ENCODE measurements at regions not wholly inside any gene's neighbourhood (a gene's known extent, or its start where the extent isn't known, plus 50 kb on each side); places are given as distances from the start of the nearest gene placed in this dataset.

- no peak overlapping the region for H3K27ac ChIP-seq
- no peak for TF ChIP-seq POLR2A (IDR thresholded peaks at IDR 0.05)
- TF ChIP-seq EP300 (IDR thresholded peaks at IDR 0.05), result no peak
- no peak for TF ChIP-seq CTCF (IDR thresholded peaks at IDR 0.05)
- H3K4me1 ChIP-seq, result no peaks in the 10 kb centered on the region
- H3K4me3 ChIP-seq, result no peak overlapping the region
- H3K27me3 ChIP-seq, result no peaks in the 10 kb centered on the region
- 83 to 91% methylated on average over 9 of the region's 9 CpGs for WGBS, 2 donors
- H3K36me3 ChIP-seq, result no peaks in the 10 kb centered on the region
- DNase-seq (ENCODE audit: low spot score in 2 of 2), result no peak
- peaks cover 0 to 6% (median 0%) of the 10 kb centered on the region in 4 donors for H3K9me3 ChIP-seq
These were observed 156.3 kb upstream of the C1orf174 start for GRCh38 chr1:4056422-4056821.

- no peaks in the 10 kb centered on the region for H3K27me3 ChIP-seq
- no peak for DNase-seq (ENCODE audit: low spot score in 2 of 2)
These were observed 156.9 kb upstream of the C1orf174 start for GRCh38 chr1:4056989-4057388.

GRCh38 chr1:4057603-4058002 is 157.5 kb upstream of the C1orf174 start:
- Histone ChIP-seq H3K27ac (no peak overlapping the region), H3K27me3 (no peaks in the 10 kb centered on the region), H3K4me1 (no peaks in the 10 kb centered on the region), H3K4me3 (no peak overlapping the region), H3K36me3 (no peaks in the 10 kb centered on the region), H3K9me3 (peaks cover 0 to 6% (median 0%) of the 10 kb centered on the region in 4 donors)
- TF ChIP-seq EP300 (IDR thresholded peaks at IDR 0.05) (no peak), POLR2A (IDR thresholded peaks at IDR 0.05) (no peak), CTCF (IDR thresholded peaks at IDR 0.05) (no peak)
- WGBS, 2 donors, result 80 to 82% methylated on average over 11 of the region's 11 CpGs
- no peak for DNase-seq (ENCODE audit: low spot score in 2 of 2)

More at GRCh38 chr1:4056989-4057388, 156.9 kb upstream of the C1orf174 start:
- no peak for TF ChIP-seq EP300 (IDR thresholded peaks at IDR 0.05)
- no peak for TF ChIP-seq CTCF (IDR thresholded peaks at IDR 0.05)
- no peak for TF ChIP-seq POLR2A (IDR thresholded peaks at IDR 0.05)
- H3K4me1 ChIP-seq, result no peaks in the 10 kb centered on the region
- WGBS, 2 donors, result 85 to 87% methylated on average over 7 of the region's 7 CpGs
- H3K36me3 ChIP-seq, result no peaks in the 10 kb centered on the region
- H3K27ac ChIP-seq, result no peak overlapping the region
- H3K9me3 ChIP-seq, result peaks cover 0 to 6% (median 0%) of the 10 kb centered on the region in 4 donors
- no peak overlapping the region for H3K4me3 ChIP-seq

GRCh38 chr1:4058122-4058521 is 158.1 kb upstream of the C1orf174 start:
- no peak overlapping the region for H3K27ac ChIP-seq

GRCh38 chr1:4058706-4059105 is 158.6 kb upstream of the C1orf174 start:
- Histone ChIP-seq H3K27me3 (no peaks in the 10 kb centered on the region), H3K4me1 (no peaks in the 10 kb centered on the region), H3K9me3 (no peaks in the 10 kb centered on the region), H3K4me3 (no peak overlapping the region), H3K36me3 (no peaks in the 10 kb centered on the region), H3K27ac (no peak overlapping the region)
- TF ChIP-seq POLR2A (IDR thresholded peaks at IDR 0.05) (no peak), CTCF (IDR thresholded peaks at IDR 0.05) (no peak), EP300 (IDR thresholded peaks at IDR 0.05) (no peak)
- WGBS, 2 donors, result 46 to 83% methylated on average over 2 to 8 of the region's 8 CpGs
- DNase-seq (ENCODE audit: low spot score in 2 of 2), result no peak

More at GRCh38 chr1:4058122-4058521, 158.1 kb upstream of the C1orf174 start:
- WGBS, 2 donors, result 86 to 88% methylated on average over 12 to 14 of the region's 14 CpGs
- Histone ChIP-seq H3K4me3 (no peak overlapping the region), H3K27me3 (no peaks in the 10 kb centered on the region), H3K36me3 (no peaks in the 10 kb centered on the region), H3K4me1 (no peaks in the 10 kb centered on the region), H3K9me3 (peaks cover 0 to 1% (median 0%) of the 10 kb centered on the region in 4 donors)
- no peak for TF ChIP-seq EP300 (IDR thresholded peaks at IDR 0.05)
- TF ChIP-seq CTCF (IDR thresholded peaks at IDR 0.05), result no peak
- no peak for TF ChIP-seq POLR2A (IDR thresholded peaks at IDR 0.05)
- DNase-seq (ENCODE audit: low spot score in 2 of 2), result no peak

All from tibial nerve (tissue), 4 donors.